HG03460 (cell line): ENCODE measurements at regions not wholly inside any gene's neighbourhood (a gene's known extent, or its start where the extent isn't known, plus 50 kb on each side); places are given as distances from the start of the nearest gene placed in this dataset.

ENCODE experiments used
- ATAC-seq: cut with Tn5 transposase; IDR thresholded peaks from one replicate; pipeline ENCODE4 v1.9.1; 2021; ENCODE audit not compliant: unreplicated experiment

GRCh38 chr11:90913131-90913668 is 690.4 kb upstream of the CHORDC1 start:
- no peak for ATAC-seq

DNA sequence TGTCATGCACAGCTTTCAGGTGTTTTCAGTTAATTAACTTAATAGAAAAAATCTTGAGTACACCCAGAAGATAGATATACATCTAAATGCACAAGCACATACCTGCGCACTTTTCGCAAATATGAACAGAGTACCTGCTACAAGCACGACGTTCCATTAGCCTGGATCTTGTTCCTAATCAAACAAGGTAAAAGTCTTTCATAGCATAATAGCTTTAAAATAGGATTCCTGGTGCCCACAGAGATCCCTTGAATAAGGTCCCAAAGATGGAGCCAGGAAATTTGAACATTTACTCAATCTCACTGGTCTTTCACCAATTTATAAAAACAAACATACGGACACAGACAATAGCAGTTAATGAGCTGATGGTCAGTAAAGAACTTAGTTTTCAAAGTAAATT is 689.8 kb upstream of the CHORDC1 start:
- no peak for ATAC-seq

GRCh38 chr11:90911192-90911591 is 688.3 kb upstream of the CHORDC1 start:
- no peak for ATAC-seq

- no peak for ATAC-seq
Measured at GRCh38 chr11:90908074-90908473, 685.2 kb upstream of the CHORDC1 start.

GRCh38 chr11:90895850-90896249 is 673.0 kb upstream of the CHORDC1 start:
- no peak for ATAC-seq

DNA sequence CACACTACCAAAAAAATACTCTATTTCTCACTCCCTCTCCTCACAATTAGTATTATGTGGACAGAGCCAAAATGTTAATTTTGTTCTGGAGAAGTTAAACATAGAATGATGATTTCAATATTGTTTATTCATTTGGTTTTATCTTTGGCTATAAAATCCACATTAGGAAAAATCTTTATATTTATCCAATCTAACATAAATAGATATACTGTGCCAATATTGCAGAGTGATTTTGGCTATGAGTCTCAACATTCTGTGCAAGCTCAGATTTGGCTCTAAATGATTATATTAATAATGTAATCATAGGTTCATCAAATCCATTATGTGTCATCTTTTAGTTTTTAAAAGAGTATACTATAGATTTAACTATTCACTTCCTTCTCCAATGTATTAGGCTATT is 667.5 kb upstream of the CHORDC1 start:
- no peak for ATAC-seq

DNA sequence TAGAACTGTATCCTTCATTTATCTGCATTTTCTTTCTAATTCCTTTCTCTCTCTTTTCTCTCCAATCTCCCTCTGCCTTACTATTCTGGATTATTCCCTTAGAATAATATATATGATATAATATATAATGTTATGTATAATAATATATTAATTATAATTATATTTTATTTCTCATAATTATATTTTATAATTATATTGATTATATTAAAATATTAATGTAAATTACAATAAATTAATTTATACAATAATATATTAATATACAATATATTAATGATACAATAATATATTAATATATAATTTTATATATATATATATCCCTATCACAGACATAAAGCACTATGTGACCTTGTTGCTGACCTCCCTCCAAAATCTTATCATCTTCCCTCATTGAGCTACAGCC is 661.3 kb upstream of the CHORDC1 start:
- ATAC-seq, result no peak

- no peak for ATAC-seq
Measured at GRCh38 chr11:90874986-90875385, 652.1 kb upstream of the CHORDC1 start.

- no peak for ATAC-seq
Measured at GRCh38 chr11:90874281-90874680, 651.4 kb upstream of the CHORDC1 start.

DNA sequence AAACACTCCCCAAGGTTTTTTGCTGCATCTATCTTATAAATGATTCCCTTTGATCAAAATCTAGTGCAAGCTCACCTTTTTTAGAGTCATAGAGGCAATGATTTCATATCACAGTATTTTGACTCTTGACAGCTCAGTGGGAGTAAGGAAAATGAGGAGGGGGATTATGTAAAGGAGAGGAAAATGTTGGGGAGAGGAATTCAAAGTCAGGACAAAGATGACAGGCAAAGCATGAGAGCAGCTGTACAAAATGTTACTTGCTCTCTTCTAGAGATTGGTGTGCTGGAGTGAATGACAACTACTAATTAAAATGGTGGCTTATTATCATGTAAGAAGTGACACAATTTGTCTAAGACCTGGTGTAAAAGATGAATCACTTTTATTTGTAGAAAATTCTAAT is 644.6 kb upstream of the CHORDC1 start:
- ATAC-seq, result no peak

GRCh38 chr11:90856790-90857189 is 633.9 kb upstream of the CHORDC1 start:
- ATAC-seq, result no peak

GRCh38 chr11:90855531-90855930 is 632.7 kb upstream of the CHORDC1 start:
- no peak for ATAC-seq

GRCh38 chr11:90851196-90851595 is 628.3 kb upstream of the CHORDC1 start:
- no peak for ATAC-seq

- no peak for ATAC-seq
Measured at GRCh38 chr11:90849312-90849711, 626.5 kb upstream of the CHORDC1 start.

- no peak for ATAC-seq
Measured at GRCh38 chr11:90847268-90847886, 624.5 kb upstream of the CHORDC1 start.

- no peak for ATAC-seq
Measured at GRCh38 chr11:90846628-90847027, 623.8 kb upstream of the CHORDC1 start.

DNA sequence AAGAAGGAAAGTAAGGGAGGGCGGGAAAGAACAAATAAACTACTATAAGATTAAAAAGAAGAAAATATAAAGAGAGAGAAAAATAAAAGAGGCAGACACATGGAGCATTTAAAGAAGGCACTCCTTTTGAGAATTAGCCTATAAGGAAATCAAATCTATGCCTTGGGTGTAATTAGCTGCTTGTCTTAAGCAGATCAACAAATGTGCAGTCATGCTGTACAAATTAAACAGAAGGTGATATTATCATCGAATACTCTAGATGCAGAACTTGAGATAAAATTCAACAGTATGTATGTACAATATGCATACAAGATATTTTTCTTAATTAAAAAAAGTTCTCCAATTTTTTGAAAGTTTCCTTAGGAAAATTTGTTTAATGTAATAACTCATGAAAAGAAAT is 623.0 kb upstream of the CHORDC1 start:
- no peak for ATAC-seq

DNA sequence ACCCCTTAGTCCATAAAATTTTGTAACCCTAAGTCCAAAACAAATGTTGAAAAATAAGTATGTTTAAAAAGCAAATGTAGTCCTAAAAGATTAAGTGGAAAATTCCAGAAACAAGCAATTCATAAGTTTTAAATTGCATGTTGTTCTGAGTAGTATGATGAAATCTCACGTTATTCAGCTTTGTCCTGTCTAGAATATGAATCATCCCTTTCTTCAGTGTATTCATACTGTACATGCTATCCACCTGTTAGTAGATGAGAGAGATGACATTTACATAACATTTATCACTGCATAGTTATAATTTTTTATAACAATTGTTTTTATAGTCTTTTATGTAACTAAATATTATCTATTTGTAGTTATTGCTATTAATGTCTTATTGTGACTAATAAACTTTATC is 622.3 kb upstream of the CHORDC1 start:
- ATAC-seq, result no peak

DNA sequence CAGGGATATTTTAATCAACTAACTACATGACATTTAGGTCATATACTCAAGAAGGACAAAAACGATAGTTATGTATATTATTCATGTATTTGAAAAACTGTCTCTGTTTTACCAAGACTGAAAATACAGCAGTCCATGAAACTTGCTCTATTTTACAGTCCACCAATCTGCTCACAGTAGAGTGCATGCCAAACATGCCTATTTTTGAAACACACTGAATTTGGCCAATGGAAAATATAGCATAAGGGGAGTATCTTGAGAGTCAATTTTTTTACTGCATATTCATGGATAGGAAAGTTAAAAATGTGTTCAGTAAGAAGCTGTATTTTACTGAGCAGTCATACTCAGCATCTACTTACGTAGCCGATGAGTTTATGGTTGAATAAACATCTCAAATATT is 621.2 kb upstream of the CHORDC1 start:
- ATAC-seq, result no peak

DNA sequence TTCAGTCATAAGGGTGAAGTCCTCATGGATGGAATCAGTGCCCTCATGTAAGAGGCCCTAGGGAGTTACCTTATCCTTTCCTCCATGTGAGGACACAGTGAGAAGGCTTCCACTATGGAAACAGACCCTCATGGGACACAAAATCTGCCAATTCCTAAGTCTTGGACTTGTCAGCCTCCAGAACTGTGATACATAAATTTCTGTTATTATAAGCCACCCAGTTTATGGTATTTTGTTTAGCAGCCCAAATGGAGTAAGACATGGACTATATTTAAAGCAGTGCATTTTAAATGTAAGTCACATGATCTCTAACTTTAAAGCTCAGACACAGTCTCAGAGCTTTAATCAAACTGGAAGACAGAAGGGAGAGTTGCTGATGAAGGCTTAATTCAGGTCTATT is 619.8 kb upstream of the CHORDC1 start:
- ATAC-seq, result no peak

GRCh38 chr11:90840071-90840470 is 617.2 kb upstream of the CHORDC1 start:
- ATAC-seq, result no peak

- no peak for ATAC-seq
Measured at GRCh38 chr11:90836031-90836430, 613.2 kb upstream of the CHORDC1 start.

- no peak for ATAC-seq
Measured at GRCh38 chr11:90823446-90823845, 600.6 kb upstream of the CHORDC1 start.
